ENCODE measurements at regions not wholly inside any gene's neighbourhood (a gene's known extent, or its start where the extent isn't known, plus 50 kb on each side); places are given as distances from the start of the nearest gene placed in this dataset.
A peak's percentile ranks its signal among the peaks of the same experiment; 100 is the strongest.

GRCh38 chr18:74023220-74023619, 124.4 kb downstream of the FBXO15 start:
- no peak overlapping the region for H3K4me3 ChIP-seq (ENCODE audit: low read depth, low read length)
- no peak for DNase-seq (ENCODE audit: low read depth, low spot score)
- H3K9me3 ChIP-seq (ENCODE audit: control insufficient read depth, insufficient read depth, low read length): no peaks in the 10 kb centered on the region
- CTCF ChIA-PET: interaction anchor here (1.1 kb wide), 1 partner anchor 93 kb away, joined by 4 read pairs; no protein-coding TSS in a partner anchor
- TF ChIP-seq CTCF (IDR thresholded peaks at IDR 0.05; ENCODE audit: low read depth, low read length): no peak
- no peak overlapping the region for H3K27ac ChIP-seq (ENCODE audit: low read depth, low read length)
- POLR2A ChIA-PET: no interaction called here
- H3K27me3 ChIP-seq (ENCODE audit: control insufficient read depth, insufficient read depth, low read length): peaks cover 13% of the 10 kb centered on the region

- no peak overlapping the region for H3K27ac ChIP-seq (ENCODE audit: low read depth, low read length)
- DNase-seq (ENCODE audit: low read depth, low spot score): no peak
- no peak overlapping the region for H3K4me3 ChIP-seq (ENCODE audit: low read depth, low read length)
- no peaks in the 10 kb centered on the region for H3K9me3 ChIP-seq (ENCODE audit: control insufficient read depth, insufficient read depth, low read length)
- ChIA-PET POLR2A (no interaction called here), CTCF (no interaction called here)
- peaks cover 24% of the 10 kb centered on the region for H3K27me3 ChIP-seq (ENCODE audit: control insufficient read depth, insufficient read depth, low read length)
- TF ChIP-seq CTCF (IDR thresholded peaks at IDR 0.05; ENCODE audit: low read depth, low read length): no peak
Observed at GRCh38 chr18:74019864-74020263, 127.8 kb downstream of the FBXO15 start.

GRCh38 chr18:74013955-74014354, 133.7 kb downstream of the FBXO15 start:
- TF ChIP-seq CTCF (IDR thresholded peaks at IDR 0.05; ENCODE audit: low read depth, low read length): no peak
- H3K27me3 ChIP-seq (ENCODE audit: control insufficient read depth, insufficient read depth, low read length): peaks cover 29% of the 10 kb centered on the region
- no peak overlapping the region for H3K27ac ChIP-seq (ENCODE audit: low read depth, low read length)
- DNase-seq (ENCODE audit: low read depth, low spot score): peak; percentile 18
- ChIA-PET CTCF (interaction anchor here (0.7 kb wide), 1 partner anchor 299 kb away, joined by 3 read pairs; no protein-coding TSS in a partner anchor), POLR2A (no interaction called here)
- H3K4me3 ChIP-seq (ENCODE audit: low read depth, low read length): no peak overlapping the region
- H3K9me3 ChIP-seq (ENCODE audit: control insufficient read depth, insufficient read depth, low read length): no peaks in the 10 kb centered on the region; the same call in 1 of the 2 replicates

GRCh38 chr18:74012954-74013630, 134.5 kb downstream of the FBXO15 start:
- Histone ChIP-seq H3K27ac (ENCODE audit: low read depth, low read length) (no peak overlapping the region), H3K9me3 (ENCODE audit: control insufficient read depth, insufficient read depth, low read length) (no peaks in the 10 kb centered on the region; the same call in 1 of the 2 replicates), H3K4me3 (ENCODE audit: low read depth, low read length) (no peak overlapping the region), H3K27me3 (ENCODE audit: control insufficient read depth, insufficient read depth, low read length) (peaks cover 24% of the 10 kb centered on the region)
- DNase-seq (ENCODE audit: low read depth, low spot score): no peak
- POLR2A ChIA-PET: no interaction called here
- TF ChIP-seq CTCF (IDR thresholded peaks at IDR 0.05; ENCODE audit: low read depth, low read length): no peak
- CTCF ChIA-PET: interaction anchor here (0.7 kb wide), 1 partner anchor 298 kb away, joined by 3 read pairs; no protein-coding TSS in a partner anchor

- no peaks in the 10 kb centered on the region for H3K9me3 ChIP-seq (ENCODE audit: control insufficient read depth, insufficient read depth, low read length)
- H3K27ac ChIP-seq (ENCODE audit: low read depth, low read length): no peak overlapping the region
- no peak overlapping the region for H3K4me3 ChIP-seq (ENCODE audit: low read depth, low read length)
- ChIA-PET POLR2A (no interaction called here), CTCF (no interaction called here)
- no peak for DNase-seq (ENCODE audit: low read depth, low spot score)
- peaks cover 11% of the 10 kb centered on the region for H3K27me3 ChIP-seq (ENCODE audit: control insufficient read depth, insufficient read depth, low read length)
- TF ChIP-seq CTCF (IDR thresholded peaks at IDR 0.05; ENCODE audit: low read depth, low read length): no peak
Observed at GRCh38 chr18:74006143-74006542, 141.5 kb downstream of the FBXO15 start.
